IPS-NIHi7 (cell line): ENCODE measurements at regions not wholly inside any gene's neighbourhood (a gene's known extent, or its start where the extent isn't known, plus 50 kb on each side); places are given as distances from the start of the nearest gene placed in this dataset.

Source experiments
- DNase-seq: peaks from one replicate; pipeline ENCODE4 v3.0.0; 2012; ENCODE audit warnings: mixed read lengths; ENCODE audit errors: extremely low spot score

DNA sequence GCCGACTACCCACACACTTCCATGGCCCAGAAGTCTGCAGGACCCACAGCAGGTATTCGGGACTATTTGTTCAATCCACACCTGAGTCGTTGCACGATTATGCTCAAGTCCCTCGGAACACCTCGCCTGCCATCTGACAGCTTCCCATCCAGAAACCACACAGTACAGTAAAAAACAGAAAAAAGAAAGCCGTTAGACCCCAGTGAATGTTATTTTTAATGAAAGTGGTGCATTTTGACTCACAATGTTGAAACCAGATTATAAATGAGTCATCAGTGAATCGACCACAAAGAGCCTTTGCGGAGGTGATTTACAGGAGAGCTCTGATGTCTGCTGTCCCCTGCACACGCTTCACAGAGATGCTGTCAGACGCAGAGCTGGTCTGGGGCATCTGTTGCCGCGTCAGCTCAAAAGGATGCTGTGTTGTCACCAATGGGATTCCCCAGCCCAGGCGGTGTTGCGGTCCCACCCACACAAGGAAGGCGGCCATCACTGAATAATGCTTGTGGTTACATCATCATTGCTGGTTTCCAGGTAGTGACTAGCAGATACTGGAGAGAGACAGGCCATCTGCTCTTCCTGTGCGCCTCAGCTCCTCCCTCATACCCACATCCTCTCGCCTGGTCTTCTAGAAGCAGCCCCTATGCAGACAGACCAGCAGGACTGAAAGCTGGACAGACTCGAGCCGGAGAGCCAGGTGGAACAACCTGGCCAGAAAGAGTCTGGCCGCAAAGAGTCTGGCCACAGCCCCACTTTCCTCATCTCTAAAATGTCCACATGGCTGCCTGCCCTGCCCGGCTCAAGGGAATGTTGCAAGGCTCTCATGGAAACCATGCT lies 116.8 kb downstream of the TOMM20 start:
- DNase-seq, result no peak

DNA sequence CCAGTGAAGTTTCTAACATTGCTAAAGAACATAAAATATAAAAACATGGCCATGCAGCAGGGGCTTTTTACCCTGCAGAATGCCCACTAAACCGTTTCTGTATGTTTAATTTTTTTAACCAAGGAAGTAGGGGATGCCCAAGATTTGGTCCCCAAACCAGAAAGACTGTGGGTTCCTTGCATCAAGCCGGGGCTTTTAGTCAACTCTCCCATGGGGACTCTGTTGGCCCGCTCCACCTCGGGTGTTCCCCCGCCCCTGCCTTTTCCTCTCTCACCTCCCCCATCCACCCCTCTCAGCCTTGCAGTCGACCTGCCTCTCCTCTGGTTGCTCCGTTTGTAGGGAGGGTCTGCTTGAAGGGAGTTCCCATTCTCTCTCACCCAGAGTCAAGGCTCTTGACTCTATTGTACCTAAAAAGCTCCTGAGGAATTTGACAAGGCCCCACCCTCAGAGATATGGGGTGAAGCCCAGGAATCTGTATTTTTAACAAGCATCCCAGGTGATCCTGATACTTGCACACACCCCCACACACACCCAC lies 117.5 kb downstream of the TOMM20 start:
- DNase-seq, result no peak

DNA sequence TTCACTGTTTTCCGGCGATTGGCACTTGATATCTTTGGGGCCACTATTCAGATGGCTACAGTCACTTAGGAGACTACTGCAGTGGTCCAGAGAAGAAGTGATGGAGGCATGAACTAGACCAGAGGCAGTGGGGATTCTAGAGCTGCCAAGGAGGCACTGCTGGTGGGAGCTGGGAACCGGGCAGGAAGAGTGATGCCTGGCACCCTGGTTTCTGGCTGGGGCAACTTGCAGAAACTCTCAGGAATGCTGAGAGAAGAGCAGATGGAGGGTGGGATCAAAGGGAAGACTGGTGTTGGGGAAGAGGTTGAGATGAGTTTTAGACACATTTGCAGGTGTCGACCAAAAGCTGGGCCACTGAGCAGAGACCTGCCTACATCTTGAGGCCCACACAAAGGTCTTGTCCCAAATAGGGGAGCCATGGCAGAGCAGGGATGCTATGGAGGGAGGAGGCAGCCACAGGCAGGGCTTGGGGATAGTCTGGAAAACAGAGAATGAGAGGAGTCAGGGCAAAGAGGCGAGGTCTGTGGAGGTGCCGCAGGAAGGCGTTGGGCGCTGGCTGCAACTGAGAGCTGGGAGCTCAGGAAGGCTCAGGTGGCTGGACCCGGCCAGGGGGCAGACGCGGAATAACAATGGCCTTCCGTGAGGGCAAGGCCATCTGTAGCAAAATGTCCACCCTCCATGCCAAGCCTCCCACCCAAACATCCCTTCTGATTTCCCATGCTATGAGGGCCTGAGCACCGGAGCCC lies 118.9 kb downstream of the TOMM20 start:
- no peak for DNase-seq

DNA sequence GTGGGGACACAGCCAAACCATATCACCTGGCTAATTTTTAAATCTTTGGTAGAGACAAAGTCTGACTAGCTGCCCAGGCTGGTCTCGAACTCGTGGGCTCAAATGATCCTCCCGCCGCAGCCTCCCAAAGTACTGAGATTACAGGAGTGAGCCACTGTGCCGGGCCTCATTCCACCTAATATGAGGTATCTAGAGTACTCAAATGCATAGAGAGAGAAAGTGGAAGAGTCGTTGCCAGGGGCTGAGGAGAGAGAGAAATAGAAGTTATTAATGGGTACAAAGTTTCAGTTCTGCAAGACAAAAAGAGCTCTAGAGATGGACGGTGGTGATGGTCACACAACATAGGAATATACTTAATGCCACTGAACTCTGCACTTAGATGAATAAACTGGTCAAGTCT lies 119.6 kb downstream of the TOMM20 start:
- DNase-seq, result no peak

DNA sequence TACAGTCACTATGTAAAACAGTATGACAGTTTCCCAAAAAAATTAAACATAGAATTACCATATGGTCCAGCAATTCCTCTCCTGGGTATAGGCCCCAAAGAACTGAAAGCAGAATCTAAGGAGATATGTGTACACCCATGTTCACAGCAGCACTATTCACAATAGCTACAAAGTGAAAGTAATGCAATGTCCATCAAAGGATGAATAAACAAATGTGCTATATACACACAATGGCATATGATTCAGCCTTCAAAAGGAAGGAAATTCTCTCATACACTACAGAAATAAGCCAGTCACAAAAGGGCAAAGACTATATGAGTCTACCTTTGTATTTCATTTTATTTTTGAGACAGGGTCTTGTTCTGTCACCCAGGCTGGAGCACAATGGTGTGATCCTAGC lies 120.4 kb downstream of the TOMM20 start:
- no peak for DNase-seq

DNA sequence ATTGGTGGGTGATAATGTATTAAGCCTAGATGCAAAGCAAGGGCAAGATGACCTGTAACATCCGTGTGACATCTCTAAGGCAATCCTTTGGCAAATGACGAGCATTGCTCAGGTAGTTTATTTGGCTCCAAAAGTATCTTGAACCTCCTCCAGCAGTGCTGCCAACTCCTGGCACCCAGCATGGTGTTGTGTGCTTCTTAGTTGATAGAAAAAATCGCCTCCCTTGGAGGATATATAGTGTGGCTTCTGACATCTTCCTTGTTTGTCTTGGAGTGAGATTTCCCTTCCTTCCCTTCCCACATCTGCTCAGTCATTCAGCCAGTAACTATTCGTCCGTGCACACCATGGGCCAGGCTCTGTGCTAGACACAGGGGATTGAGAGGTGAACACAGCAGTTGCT lies 121.8 kb downstream of the TOMM20 start:
- no peak for DNase-seq

DNA sequence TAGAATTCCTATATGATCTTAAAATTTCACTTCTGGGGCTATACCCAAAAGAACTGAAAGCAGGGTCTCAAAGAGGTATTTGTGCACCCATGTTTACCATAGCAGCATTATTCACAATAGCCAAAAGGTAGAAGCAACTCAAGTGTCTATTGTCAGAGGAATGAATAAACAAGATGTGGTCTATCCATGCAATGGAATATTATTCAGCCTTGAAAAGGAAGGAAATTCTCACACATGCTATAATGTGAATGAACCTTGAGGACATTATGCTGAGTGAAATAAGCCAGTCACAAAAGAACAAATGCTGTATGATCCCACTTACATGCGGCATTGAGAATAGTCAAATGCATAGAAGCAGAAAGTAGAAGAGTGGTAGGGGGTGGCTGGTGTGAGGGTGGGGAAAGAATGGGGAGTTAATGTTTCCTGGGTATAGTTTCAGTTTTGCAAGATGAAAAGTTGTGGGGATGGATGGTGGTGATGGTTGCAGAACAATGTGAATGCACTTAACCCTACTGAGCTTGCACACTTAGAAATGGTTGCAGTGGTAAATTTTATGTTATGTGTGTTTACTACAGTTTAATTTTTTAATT lies 122.4 kb downstream of the TOMM20 start:
- DNase-seq, result no peak

DNA sequence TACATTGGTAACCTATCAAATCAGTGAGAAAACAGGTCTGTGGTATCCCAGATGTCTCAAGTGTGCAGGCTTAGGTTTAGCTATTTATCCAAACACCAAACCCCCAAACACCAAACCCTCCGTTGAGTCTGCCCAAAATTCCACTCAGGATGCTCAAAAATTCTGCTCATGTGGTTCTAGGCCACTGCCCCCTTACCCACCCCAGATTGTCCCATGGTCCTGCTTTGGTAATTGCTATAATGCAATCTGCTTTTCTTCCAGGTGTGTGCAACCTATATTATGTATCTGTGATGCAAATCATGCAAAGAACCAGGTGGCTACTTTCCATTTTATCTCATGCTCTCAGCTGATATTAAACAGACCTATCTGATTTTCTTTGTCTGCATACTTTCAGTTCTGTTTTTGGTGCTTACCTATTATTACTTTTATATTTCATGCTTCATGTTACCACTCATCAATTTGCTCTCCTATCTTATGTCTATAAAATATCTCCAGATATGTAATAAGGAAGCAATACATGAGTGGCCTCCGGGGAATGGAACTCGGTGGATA lies 123.7 kb downstream of the TOMM20 start:
- DNase-seq, result no peak

DNA sequence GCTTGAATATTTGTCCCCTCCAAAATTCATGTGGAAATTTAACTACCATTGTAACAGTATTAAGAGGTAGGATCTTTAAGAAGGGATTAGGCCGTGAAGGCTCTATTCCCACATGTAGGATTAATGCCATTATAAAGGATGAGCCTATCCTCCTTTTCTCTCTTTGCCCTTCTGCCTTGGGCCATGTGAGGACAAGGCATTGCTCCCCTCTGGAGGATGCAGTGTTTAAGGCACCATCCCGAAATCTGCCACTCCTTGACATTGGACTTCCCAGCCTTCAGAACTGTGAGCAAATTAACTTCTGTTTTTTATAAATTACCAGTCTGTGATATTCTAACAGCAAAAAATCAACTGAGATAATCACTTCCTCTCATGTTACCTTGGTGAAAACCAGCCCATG lies 124.4 kb downstream of the TOMM20 start:
- DNase-seq, result no peak

DNA sequence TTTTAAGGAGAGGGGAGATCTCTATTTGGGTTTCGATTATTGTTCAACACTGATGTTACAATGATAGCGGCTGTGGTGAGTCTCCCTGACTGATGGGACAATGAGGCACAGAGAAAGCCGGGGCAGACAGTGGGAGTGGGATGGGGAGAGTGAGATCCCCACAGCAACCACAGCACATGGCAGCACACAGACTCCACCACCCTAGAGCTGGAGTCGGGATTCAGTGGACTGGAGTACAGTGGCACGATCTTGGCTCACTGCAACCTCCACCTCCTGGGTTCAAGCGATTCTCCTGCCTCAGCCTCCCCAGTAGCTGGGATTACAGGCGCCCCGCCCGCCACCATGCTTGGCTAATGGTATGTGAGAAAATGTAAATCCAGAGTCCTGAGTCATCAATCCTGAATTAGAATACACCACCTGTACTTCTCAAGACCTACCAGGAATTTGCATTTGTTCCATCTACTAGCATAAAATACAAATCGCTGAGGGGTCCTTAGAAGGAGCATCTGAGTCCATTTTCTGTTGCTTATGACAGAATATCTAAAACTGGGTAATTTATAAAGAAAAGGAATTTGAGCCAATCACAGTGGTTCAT lies 125.8 kb downstream of the TOMM20 start:
- DNase-seq, result no peak

DNA sequence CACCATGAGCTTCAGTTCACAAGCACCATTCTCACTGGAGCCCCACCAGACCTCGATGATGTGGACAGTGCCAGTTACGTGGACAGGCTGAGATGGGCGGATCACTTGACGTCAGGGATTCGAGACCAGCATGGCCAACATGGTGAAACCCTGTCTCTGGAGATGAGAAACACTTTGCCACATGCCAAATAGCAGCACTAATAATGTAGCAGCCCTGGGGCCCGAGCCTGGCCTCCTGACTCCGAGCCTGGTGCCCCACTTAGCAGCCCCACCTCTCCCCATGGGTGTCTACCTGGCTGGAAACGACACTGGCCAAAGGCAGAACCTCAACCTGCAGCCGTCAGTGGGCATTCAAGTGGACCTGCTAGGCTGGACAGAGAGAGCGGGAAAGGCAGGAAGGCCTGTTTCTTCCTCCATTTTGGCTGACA lies 129.1 kb downstream of the TOMM20 start:
- no peak for DNase-seq

DNA sequence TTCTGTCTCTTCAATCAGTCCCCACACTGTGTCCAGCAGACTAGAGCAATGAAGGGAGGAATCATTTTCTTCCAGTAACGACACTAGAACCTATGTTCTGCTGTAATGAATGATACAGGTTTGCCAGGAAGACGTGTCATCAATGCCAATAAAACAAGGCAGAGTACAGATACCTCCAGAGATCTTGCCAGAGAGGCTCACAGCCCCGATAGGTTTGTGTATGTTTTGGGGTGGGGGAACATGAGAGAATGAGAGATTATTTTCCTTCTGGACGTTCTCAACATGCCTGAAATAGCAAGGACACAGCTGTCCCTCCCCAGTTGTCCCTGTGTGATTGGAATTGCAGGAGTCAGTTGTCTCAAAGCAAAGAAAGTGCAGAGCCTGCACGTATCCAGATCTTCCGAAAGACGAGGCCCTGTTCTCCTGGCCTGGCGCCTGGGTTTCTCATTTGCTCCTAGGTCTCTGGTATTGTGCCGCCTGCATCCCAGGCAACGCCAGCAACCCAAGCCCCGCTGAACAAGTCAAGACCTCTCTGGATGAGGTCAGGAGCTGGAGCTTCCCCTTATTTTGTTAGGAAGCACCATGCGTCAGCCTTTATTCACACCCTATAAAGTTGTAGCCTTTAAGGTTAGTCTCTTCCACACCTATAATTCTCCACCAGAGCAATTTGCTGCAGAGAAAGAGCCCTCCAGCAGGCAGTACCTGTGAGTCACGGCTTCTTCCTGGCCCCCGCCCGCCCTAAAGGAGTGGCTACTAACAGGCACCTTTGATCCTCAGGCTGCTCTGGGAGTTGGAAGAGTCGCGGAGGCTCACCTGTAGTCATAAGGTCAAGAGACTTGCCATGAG lies 130.5 kb downstream of the TOMM20 start:
- peak; percentile 67 for DNase-seq

DNA sequence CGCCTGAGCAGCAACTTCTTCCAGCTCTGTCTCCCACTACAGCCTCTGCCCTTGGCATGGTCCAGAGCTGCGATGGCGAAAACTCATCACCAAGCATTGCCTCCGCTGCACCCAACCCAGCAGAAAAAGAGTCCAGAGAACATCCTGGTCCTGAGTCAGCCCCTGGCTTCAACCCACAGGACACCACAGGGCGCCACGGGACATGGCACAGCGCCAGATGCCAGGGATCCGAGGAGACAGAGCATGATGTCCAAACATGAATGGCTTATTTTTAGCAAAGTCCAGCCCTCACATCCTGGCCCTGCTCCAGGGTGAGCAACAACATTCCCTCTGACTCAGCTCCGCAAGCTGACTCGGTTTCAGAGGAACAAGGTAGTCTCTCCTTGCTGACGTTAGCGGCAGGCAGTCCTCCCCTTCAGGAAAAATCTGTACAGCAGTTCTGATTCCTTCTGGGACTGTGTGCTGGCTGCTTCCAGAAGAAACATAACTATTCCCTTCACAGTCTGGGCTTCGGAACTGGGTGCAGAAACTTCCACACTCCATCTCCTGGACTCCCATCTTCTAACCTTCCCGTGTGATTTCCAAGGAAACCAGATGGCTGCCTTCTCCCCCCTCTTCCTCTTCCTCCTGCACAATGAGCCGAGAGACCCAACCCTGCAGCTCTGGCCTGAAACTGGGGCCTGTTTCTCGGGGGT lies 131.3 kb downstream of the TOMM20 start:
- no peak for DNase-seq

DNA sequence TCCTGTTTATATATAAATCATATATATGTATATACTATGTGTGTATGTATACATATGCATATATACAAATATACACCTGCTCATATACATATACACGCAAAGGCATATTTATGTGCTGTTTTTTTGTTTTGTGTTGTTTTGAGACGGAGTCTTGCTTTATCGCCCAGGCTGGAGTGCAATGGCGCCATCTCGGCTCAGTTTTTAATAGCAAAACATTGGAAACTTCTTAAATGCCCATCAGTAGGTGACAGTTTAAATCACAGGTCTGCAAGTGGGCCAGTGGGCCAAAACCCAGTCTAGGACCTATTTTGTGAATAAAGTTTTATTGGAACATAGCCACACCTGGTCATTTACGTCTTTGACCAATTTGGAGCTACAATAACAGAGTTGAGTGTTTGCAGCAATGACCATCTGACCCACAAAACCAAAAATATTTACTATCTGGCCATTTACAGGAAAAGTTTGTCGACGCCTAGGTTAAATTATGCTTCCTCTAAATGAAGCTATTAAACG lies 132.3 kb downstream of the TOMM20 start:
- no peak for DNase-seq

DNA sequence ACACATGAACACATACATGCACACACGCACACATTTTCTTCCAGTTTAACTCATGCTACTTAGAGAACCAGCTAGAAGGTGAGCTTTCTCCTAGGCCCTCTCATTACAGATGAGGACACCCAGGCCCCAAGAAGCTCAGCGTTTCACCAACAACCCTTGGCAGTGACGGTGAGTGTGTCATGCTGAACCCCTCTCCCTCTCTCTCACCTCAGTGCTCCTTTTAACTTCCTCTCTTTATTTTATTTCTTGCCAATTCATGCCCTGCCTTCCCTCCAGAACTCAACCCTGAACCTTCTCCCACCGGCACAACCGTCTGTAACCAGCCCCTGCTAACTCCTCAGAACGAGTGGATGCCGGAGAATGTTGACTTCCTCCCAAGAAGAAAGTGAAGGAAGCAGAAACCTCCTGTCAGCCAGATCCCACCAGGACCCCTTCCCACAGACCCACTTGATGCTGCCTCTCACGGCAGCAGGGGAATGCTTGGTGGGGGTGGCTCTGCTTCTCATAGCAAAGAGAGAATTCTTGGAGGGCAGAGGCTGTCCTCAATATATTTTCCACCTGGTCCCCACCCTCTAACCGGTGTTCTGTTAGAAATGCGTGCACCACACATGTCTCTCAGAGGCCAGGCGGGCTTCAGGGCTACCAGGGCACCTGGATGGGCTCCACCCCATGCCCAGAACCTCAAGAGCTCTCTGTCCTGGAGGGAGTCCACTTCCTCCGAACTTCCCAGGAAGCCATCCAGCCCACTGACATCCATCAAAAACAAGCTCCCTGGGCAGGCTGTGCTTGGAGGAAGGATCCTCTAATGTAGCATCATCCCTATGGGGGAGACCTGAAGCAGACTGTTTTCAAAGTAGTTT lies 134.0 kb downstream of the TOMM20 start:
- no peak for DNase-seq

DNA sequence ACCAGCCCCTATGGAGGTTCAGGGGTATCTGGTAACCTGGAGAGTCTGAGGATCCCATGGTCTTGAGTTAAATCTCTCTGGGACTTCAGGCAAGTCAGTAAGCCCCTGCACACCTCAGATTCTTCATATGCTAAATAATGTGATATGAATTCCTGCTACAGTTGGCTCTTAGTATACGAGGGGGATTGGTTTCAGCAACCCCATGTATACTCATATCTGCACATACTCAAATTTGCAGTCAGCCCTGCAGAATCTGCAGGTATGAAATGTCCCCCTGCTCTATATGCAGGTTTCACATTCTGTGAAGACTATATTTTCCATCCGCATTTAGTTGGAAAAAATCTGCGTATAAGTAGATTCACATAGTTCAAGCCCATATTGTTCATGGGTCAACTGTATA lies 136.6 kb downstream of the TOMM20 start:
- DNase-seq, result no peak

DNA sequence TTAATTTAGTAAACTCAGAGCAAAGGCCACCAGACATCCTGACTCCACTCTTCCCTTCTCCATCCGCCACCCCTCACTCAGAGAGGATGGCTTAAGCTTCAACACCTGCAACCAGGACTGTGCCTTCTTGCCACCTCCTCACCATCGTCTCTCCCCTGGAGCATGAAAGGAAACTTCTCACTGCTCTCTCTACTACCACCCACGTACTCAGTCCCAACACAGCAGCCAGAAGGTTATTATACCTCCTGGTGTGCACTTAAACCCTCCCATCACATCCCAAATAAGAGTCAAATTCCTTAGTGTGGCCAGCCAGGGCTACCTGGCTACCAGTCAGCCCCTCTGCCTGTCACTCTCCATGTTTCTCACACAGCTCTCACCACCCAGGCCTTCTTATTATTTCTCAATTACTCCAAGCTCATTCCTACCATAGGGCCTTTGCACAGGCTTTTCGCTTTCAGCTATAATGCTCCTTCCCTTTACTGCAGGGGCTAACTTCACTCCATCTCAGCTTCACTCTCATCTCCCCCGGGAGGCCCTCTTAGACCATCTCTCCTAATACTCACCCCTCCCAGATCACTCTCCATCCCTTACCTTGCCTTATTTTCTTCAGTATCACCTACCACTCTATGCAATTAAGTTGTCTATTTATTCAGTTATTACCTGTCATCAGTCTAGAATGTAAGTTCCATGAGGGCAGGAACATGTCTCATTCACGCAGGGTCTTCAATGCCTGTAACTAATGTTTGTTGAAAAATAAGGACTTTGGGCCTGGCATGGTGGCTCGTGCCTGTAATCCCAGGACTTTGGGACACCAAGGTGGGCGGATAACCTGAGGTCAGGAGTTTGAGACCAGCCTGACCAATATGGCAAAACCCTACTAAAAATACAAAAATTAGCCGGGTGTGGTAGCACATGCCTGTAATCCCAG lies 137.5 kb downstream of the TOMM20 start:
- no peak for DNase-seq

DNA sequence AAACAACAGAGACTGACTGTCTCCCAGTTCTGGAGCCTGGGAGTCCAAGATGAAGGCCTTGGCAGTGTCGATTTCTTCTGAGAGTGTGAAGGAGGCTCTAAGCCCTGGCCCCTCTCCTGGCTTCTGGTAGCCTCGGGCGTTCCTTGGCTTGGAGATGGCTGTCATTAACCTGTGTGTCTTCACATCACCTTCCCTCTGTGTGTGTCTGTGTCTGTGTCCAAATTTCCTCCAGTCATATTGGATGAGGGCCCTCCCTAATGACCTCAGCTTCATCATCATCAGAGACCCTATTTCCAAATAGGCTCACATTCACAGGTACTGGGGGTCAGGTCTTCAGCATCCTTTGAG lies 138.3 kb downstream of the TOMM20 start:
- no peak for DNase-seq
